ENCODE measurements at regions not wholly inside any gene's neighbourhood (a gene's known extent, or its start where the extent isn't known, plus 50 kb on each side); places are given as distances from the start of the nearest gene placed in this dataset.

DNA sequence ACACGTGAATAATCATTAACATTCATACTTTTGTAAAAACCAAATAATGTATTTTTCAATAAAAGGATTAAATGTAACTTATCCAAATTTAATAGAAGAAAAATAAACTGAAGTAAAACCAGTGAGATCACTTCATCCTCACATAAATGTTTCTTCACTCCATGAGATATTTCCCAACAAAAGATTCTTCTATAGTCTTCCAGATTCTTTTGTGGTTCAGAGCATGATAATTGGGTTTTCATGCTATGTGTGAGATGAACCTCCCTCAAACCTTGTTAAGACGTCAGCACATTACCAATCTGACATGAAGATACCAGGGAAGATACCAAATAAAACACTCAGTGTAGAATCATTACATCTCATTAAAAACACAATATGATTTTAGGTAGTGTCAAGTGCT, 62.9 kb upstream of the OXGR1 start:
- WGBS (ENCODE audit: low lambda C conversion rate, missing lambda C conversion rate) = 81% methylated on average over 2 of the region's 2 CpGs
- no peak overlapping the region for H3K4me3 ChIP-seq
- no peaks in the 10 kb centered on the region for H3K4me1 ChIP-seq (ENCODE audit: insufficient read depth)
- TF ChIP-seq EZH2phosphoT487 (IDR thresholded peaks at IDR 0.05; ENCODE audit: low read depth, severe bottlenecking, unreplicated experiment) (no peak), EZH2 (IDR thresholded peaks at IDR 0.05; ENCODE audit: borderline replicate concordance) (no peak)
- TF ChIP-seq, protein P1, sequence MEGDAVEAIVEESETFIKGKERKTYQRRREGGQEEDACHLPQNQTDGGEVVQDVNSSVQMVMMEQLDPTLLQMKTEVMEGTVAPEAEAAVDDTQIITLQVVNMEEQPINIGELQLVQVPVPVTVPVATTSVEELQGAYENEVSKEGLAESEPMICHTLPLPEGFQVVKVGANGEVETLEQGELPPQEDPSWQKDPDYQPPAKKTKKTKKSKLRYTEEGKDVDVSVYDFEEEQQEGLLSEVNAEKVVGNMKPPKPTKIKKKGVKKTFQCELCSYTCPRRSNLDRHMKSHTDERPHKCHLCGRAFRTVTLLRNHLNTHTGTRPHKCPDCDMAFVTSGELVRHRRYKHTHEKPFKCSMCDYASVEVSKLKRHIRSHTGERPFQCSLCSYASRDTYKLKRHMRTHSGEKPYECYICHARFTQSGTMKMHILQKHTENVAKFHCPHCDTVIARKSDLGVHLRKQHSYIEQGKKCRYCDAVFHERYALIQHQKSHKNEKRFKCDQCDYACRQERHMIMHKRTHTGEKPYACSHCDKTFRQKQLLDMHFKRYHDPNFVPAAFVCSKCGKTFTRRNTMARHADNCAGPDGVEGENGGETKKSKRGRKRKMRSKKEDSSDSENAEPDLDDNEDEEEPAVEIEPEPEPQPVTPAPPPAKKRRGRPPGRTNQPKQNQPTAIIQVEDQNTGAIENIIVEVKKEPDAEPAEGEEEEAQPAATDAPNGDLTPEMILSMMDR (IDR thresholded peaks at IDR 0.05; ENCODE audit: poor library complexity) = no peak
- H3K9me3 ChIP-seq (ENCODE audit: low read depth) = no peaks in the 10 kb centered on the region
- no peaks in the 10 kb centered on the region for H3K36me3 ChIP-seq (replicated peaks; ENCODE audit: insufficient read depth, low read depth)
- no peak for DNase-seq (ENCODE audit: low spot score)
- H4K20me1 ChIP-seq (ENCODE audit: insufficient read depth, poor library complexity, severe bottlenecking) = no peaks in the 10 kb centered on the region
- H3K9me2 ChIP-seq (replicated peaks; ENCODE audit: insufficient read depth) = no peaks in the 10 kb centered on the region
- H3K4me2 ChIP-seq = no peak overlapping the region
- no peaks in the 10 kb centered on the region for H3K27me3 ChIP-seq
- no peaks in the 10 kb centered on the region for H3K79me2 ChIP-seq
- H2AFZ ChIP-seq = no peak overlapping the region
- no peak overlapping the region for H3K27ac ChIP-seq

DNA sequence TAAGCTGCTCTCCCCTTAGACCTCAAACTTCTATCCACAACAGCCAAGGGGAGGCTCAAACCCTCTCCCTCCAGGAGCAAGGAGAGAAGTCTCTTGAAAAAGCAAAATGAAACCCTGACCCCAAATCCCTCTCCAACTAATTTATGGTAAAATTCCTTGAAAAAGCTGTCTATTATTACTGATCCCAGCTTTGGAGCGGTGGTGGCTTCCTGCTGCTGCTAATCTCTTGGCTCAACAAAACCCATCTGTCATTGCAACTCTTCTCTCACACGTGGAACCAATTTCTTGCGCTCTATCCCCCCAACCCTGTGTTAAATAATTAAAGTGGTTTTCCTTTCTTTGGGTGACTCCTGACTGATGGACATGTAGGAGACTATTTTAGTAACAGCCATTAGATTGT, 64.1 kb upstream of the OXGR1 start:
- Histone ChIP-seq H3K36me3 (replicated peaks; ENCODE audit: insufficient read depth, low read depth) (no peaks in the 10 kb centered on the region), H4K20me1 (ENCODE audit: insufficient read depth, poor library complexity, severe bottlenecking) (no peaks in the 10 kb centered on the region), H3K4me2 (no peak overlapping the region), H3K9me3 (ENCODE audit: low read depth) (no peaks in the 10 kb centered on the region), H3K79me2 (no peaks in the 10 kb centered on the region), H3K4me3 (no peak overlapping the region), H3K9me2 (replicated peaks; ENCODE audit: insufficient read depth) (no peaks in the 10 kb centered on the region), H3K27ac (no peak overlapping the region), H3K27me3 (no peaks in the 10 kb centered on the region), H3K4me1 (ENCODE audit: insufficient read depth) (no peaks in the 10 kb centered on the region), H2AFZ (no peak overlapping the region)
- no peak for DNase-seq (ENCODE audit: low spot score)
- TF ChIP-seq EZH2 (IDR thresholded peaks at IDR 0.05; ENCODE audit: borderline replicate concordance) = no peak
- 53% methylated on average over 3 of the region's 3 CpGs for WGBS (ENCODE audit: low lambda C conversion rate, missing lambda C conversion rate)

DNA sequence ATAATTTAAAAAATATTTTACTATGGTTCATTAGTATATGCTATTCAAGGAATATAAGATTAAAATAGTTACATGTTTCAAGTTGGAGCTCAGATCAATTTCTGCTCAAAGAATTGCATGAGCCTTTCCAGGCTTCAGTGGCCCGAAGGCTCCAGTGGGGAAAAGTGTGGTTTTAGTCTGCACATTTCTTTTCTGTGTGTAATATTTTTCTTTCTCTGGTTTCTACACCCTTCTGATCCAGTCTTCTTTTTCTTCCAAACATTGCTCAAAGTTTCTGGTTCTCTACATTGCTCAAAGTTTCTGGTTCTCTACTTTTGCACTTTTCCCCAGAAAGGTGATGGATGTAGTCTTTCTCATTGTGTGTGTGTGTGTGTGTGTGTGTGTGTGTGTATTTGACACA, 64.7 kb upstream of the OXGR1 start:
- Histone ChIP-seq H3K4me2 (no peak overlapping the region), H3K9me2 (replicated peaks; ENCODE audit: insufficient read depth) (no peaks in the 10 kb centered on the region), H3K9me3 (ENCODE audit: low read depth) (no peaks in the 10 kb centered on the region), H2AFZ (no peak overlapping the region), H3K36me3 (replicated peaks; ENCODE audit: insufficient read depth, low read depth) (no peaks in the 10 kb centered on the region), H3K79me2 (no peaks in the 10 kb centered on the region), H3K4me3 (no peak overlapping the region), H3K27me3 (no peaks in the 10 kb centered on the region), H3K27ac (no peak overlapping the region), H4K20me1 (ENCODE audit: insufficient read depth, poor library complexity, severe bottlenecking) (no peaks in the 10 kb centered on the region), H3K4me1 (ENCODE audit: insufficient read depth) (no peaks in the 10 kb centered on the region)
- TF ChIP-seq EZH2 (IDR thresholded peaks at IDR 0.05; ENCODE audit: borderline replicate concordance) (no peak), EZH2phosphoT487 (IDR thresholded peaks at IDR 0.05; ENCODE audit: low read depth, severe bottlenecking, unreplicated experiment) (no peak)
- TF ChIP-seq, protein P1 (IDR thresholded peaks at IDR 0.05; ENCODE audit: poor library complexity) = no peak
- no peak for DNase-seq (ENCODE audit: low spot score)
- 81% methylated on average over 1 of the region's 1 CpG for WGBS (ENCODE audit: low lambda C conversion rate, missing lambda C conversion rate)

DNA sequence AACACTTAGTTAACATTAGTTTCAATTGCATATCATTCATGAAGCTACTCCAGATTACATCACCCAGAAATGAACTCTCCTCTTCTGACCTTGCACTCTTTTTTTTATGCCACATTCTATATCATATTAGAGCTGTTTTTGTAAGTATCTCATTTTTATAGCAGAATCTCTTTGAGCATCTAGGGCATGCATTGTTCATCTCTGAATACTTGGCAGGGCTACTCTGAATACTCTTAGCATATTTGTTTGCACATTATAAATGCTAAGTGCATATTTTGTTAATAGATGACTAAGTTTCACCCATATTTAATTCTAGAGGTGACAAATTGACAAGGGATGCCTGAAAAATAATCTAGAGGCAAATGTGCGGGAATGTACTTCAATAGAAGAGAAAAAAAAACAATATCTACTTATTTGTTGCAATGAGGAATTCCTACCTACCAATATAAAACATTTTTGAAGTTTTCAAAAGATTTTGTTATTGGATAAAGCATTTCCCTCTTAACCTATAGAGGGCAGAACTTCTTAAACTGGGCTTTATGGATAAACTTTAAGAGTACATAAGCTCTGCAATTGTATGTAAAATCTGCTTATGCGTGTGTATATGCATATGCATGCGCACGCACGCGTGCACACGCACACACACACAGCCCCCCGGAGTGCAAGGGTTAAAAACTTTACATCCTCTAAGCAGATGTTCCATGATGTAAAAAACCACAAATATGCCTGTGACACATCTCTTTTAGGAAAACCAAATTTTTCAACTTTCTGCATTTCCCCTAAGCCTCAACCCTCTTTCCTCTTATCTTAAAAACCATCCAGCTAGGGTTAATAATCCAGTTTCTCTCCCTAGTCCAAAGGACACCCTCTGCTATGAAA, 73.0 kb upstream of the OXGR1 start:
- no peaks in the 10 kb centered on the region for H4K20me1 ChIP-seq (ENCODE audit: insufficient read depth, poor library complexity, severe bottlenecking)
- H3K4me2 ChIP-seq = no peak overlapping the region
- TF ChIP-seq EZH2 (IDR thresholded peaks at IDR 0.05; ENCODE audit: borderline replicate concordance) = no peak
- TF ChIP-seq, protein P1 (IDR thresholded peaks at IDR 0.05; ENCODE audit: poor library complexity) = no peak
- no peak for TF ChIP-seq EZH2phosphoT487 (IDR thresholded peaks at IDR 0.05; ENCODE audit: low read depth, severe bottlenecking, unreplicated experiment)
- H3K9me2 ChIP-seq (replicated peaks; ENCODE audit: insufficient read depth) = no peaks in the 10 kb centered on the region
- no peaks in the 10 kb centered on the region for H3K4me1 ChIP-seq (ENCODE audit: insufficient read depth)
- H3K79me2 ChIP-seq = no peaks in the 10 kb centered on the region
- no peak for DNase-seq (ENCODE audit: low spot score)
- no peaks in the 10 kb centered on the region for H3K36me3 ChIP-seq (replicated peaks; ENCODE audit: insufficient read depth, low read depth)
- no peaks in the 10 kb centered on the region for H3K27me3 ChIP-seq
- no peak overlapping the region for H3K27ac ChIP-seq
- no peak overlapping the region for H2AFZ ChIP-seq
- no peak overlapping the region for H3K4me3 ChIP-seq
- H3K9me3 ChIP-seq (ENCODE audit: low read depth) = no peaks in the 10 kb centered on the region
- 90% methylated on average over 8 of the region's 8 CpGs for WGBS (ENCODE audit: low lambda C conversion rate, missing lambda C conversion rate)

All from hepatocyte (in vitro differentiated cells).